Spinal cord (tissue), 9 donors: ENCODE measurements at regions not wholly inside any gene's neighbourhood (a gene's known extent, or its start where the extent isn't known, plus 50 kb on each side); places are given as distances from the start of the nearest gene placed in this dataset.
"Not testable (repeated sequence)": the region's sequence is repeated elsewhere in the genome, so short reads cannot be mapped to it uniquely, and the experiment has no call there.

ENCODE experiments used
- DNase-seq, 6 donors: peaks; one replicate each; pipeline versions ENCODE4 v3.0.0 to v3.0.0-alpha.2; 2013 to 2015; ENCODE audit warnings: low spot score in 6 of 6, low read depth in 4 of 6
- H3K27ac ChIP-seq: one replicate; pipeline ENCODE4 v1.5.1; 2013; ENCODE audit warnings: low read depth, low read length, control low read depth
- H3K27me3 ChIP-seq: one replicate; pipeline ENCODE4 v1.6.1; 2013; ENCODE audit warnings: low read length; ENCODE audit not compliant: control insufficient read depth, insufficient read depth
- H3K36me3 ChIP-seq: one replicate; pipeline ENCODE4 v1.6.1; 2013; ENCODE audit warnings: low read length; ENCODE audit not compliant: control insufficient read depth, insufficient read depth
- H3K4me1 ChIP-seq: one replicate; pipeline ENCODE4 v1.6.1; 2013; ENCODE audit warnings: low read length; ENCODE audit not compliant: control insufficient read depth, insufficient read depth
- H3K4me3 ChIP-seq: one replicate; pipeline ENCODE4 v1.5.1; 2013; ENCODE audit warnings: low read depth, low read length, control low read depth
- H3K9me3 ChIP-seq: one replicate; pipeline ENCODE4 v1.6.1; 2013; ENCODE audit warnings: low read length; ENCODE audit not compliant: control insufficient read depth, insufficient read depth
- WGBS: methylation state at CpG from one replicate; pipeline ENCODE4 v1.1.5; 2013; ENCODE audit warnings: missing lambda C conversion rate; ENCODE audit not compliant: insufficient coverage; 5-methylcytosine and 5-hydroxymethylcytosine counted together
- donor health status: healthy.

GRCh38 chr2:62654876-62655359, 50.6 kb upstream of the EHBP1 start:
- Histone ChIP-seq H3K27ac (no peak overlapping the region), H3K9me3 (no peaks in the 10 kb centered on the region), H3K4me3 (no peak overlapping the region), H3K36me3 (no peaks in the 10 kb centered on the region), H3K4me1 (no peaks in the 10 kb centered on the region), H3K27me3 (no peaks in the 10 kb centered on the region)
- WGBS, result no CpG with 5 or more reads among the region's 3 CpGs
- no peak for DNase-seq

- Histone ChIP-seq H3K27ac (no peak overlapping the region), H3K36me3 (no peaks in the 10 kb centered on the region), H3K4me3 (no peak overlapping the region), H3K9me3 (no peaks in the 10 kb centered on the region), H3K27me3 (no peaks in the 10 kb centered on the region), H3K4me1 (no peaks in the 10 kb centered on the region)
- WGBS, result 100% methylated on average over 1 of the region's 3 CpGs
- no peak for DNase-seq
Measured at GRCh38 chr2:62654423-62654791, 51.1 kb upstream of the EHBP1 start.

- no peaks in the 10 kb centered on the region for H3K27me3 ChIP-seq
- WGBS, result 89% methylated on average over 1 of the region's 5 CpGs
- H3K36me3 ChIP-seq, result no peaks in the 10 kb centered on the region
- no peaks in the 10 kb centered on the region for H3K4me1 ChIP-seq
- no peak overlapping the region for H3K4me3 ChIP-seq
- no peaks in the 10 kb centered on the region for H3K9me3 ChIP-seq
- no peak overlapping the region for H3K27ac ChIP-seq
- DNase-seq, result no peak
Measured at GRCh38 chr2:62653582-62654422, 51.7 kb upstream of the EHBP1 start.

- not testable (repeated sequence) for H3K4me1 ChIP-seq, H3K27me3 ChIP-seq, DNase-seq, H3K9me3 ChIP-seq, H3K36me3 ChIP-seq, H3K27ac ChIP-seq, H3K4me3 ChIP-seq
- WGBS, result no CpG with 5 or more reads among the region's 2 CpGs
Measured at GRCh38 chr2:62649087-62649486, 56.4 kb upstream of the EHBP1 start.

- Histone ChIP-seq H3K4me1 (no peaks in the 10 kb centered on the region), H3K27ac (peak overlapping the region; percentile 33), H3K27me3 (no peaks in the 10 kb centered on the region), H3K36me3 (no peaks in the 10 kb centered on the region), H3K9me3 (no peaks in the 10 kb centered on the region), H3K4me3 (no peak overlapping the region)
- DNase-seq, result peak in 1 of 6 donors; percentile 7
- WGBS, result 49% methylated on average over 3 of the region's 4 CpGs
Measured at GRCh38 chr2:62643100-62643471, 62.4 kb upstream of the EHBP1 start.

DNA sequence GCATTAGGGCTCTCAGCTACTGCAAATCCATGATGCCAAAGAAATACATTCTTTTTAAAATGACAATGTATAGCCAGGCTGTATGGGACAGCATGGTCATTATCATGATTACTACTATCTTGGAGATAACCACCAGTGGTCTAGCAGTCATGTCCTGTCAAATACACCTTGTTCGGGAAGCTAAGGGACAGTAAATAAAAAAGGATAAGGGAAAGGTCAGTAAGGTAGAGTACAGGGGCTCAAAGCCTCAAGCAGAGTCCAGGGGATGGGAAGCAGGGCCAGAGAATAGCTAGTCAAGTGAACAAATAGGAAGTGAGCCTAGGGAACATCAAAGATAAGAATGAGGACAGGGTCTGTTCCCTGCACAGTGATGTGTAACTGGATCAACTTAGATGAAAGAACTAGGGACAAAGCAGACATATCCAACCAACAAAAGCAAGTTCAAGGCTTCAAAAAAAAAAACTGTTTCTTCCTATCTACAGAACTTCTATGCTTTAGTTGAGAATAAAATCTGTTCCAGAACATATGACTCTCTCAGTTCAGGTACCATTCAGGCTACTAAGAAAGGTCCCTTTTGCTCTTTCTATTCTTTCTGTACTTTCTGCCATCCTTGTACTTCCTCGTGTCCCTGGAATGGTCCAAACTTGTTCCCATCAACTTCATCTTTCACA, 62.9 kb upstream of the EHBP1 start:
- peak overlapping the region; percentile 33 for H3K27ac ChIP-seq

GRCh38 chr2:62641936-62642335, 63.6 kb upstream of the EHBP1 start:
- whole genome bisulfite sequencing, result no CpG with 5 or more reads among the region's 4 CpGs
- no peaks in the 10 kb centered on the region for H3K36me3 ChIP-seq
- no peaks in the 10 kb centered on the region for H3K27me3 ChIP-seq
- no peak overlapping the region for H3K4me3 ChIP-seq
- no peaks in the 10 kb centered on the region for H3K4me1 ChIP-seq
- DNase-seq, result peak in 1 of 6 donors; percentile 6
- no peaks in the 10 kb centered on the region for H3K9me3 ChIP-seq
- H3K27ac ChIP-seq, result peak overlapping the region; percentile 2

More for the DNA sequence above, 62.9 kb upstream of the EHBP1 start:
- 68% methylated on average over 2 of the region's 2 CpGs for WGBS
- H3K9me3 ChIP-seq, result no peaks in the 10 kb centered on the region
- H3K36me3 ChIP-seq, result no peaks in the 10 kb centered on the region
- no peaks in the 10 kb centered on the region for H3K4me1 ChIP-seq
- no peak overlapping the region for H3K4me3 ChIP-seq
- DNase-seq, result no peak
- no peaks in the 10 kb centered on the region for H3K27me3 ChIP-seq

DNA sequence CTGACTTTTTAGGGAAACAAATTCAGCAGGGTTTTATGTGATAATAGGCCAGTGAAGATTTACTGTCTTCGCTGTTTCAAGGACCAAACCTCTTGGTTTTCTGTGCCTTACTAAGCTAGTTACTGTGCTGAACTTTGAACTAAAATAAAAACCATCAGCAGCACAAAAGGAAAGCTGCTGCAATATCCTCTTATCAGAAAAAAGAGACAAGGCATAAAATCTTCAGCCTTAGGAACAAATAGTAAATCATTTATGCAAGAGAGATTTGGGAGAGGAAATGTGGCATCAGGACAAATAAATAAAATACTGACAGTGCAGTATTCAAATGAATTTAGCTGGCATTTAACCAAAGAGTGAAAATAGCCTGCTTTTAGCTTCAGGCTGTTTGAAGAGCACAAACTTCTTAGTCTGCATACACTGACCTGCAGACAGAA, 64.1 kb upstream of the EHBP1 start:
- WGBS, result no CpG with 5 or more reads among the region's 1 CpG
- peak in 1 of 6 donors; percentile 30 for DNase-seq
- Histone ChIP-seq H3K36me3 (no peaks in the 10 kb centered on the region), H3K27me3 (no peaks in the 10 kb centered on the region), H3K4me3 (no peak overlapping the region), H3K27ac (peak overlapping the region; percentile 2), H3K9me3 (no peaks in the 10 kb centered on the region), H3K4me1 (no peaks in the 10 kb centered on the region)

DNA sequence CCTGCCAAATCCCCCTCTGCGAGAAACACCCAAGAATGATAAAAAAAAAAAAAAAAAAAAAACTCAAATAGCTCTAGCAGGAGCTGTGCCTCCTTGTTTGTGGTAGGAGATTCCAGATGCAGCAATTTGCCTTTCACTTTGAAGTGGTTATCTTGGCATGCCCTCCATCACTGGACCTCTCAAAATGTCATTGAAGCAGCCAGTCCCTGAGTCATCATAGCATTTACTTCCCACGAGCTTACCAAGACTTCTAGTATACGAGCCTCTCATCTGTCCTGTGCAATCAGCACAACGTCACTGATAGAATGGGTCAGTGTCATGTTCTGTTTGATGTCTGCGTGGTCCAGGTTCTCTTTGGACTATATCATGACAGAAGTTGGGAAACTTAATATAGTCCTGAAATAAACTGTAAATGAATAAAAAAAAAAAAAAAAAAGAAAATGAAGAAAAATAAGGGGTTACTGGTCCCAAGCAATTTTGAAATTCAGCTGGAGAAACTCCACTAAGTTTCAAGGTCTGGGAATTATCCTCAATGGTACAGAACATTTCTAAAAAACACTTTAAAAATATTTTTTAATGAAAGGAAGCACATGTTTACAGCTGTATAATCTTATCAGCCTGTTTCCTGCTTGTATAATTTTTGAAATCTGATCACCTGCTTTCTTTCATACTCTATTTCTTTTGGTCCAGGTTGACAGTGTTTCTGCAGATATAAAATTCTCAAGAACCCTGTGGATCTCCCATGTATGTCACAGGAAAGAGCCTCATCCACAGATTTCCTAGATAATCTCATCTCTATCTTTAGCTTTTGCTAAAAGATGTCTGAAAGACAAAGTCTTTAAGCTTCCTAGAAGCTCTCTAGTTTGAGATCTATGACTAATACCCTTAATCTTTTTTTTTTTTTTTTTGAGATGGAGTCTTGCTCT, 74.1 kb upstream of the EHBP1 start:
- Histone ChIP-seq H3K9me3 (peaks cover 7% of the 10 kb centered on the region), H3K27ac (no peak overlapping the region), H3K4me3 (no peak overlapping the region), H3K4me1 (no peaks in the 10 kb centered on the region), H3K36me3 (no peaks in the 10 kb centered on the region), H3K27me3 (no peaks in the 10 kb centered on the region)
- 100% methylated on average over 2 of the region's 5 CpGs for WGBS
- no peak for DNase-seq
